Osteocyte (in vitro differentiated cells): ENCODE measurements at regions not wholly inside any gene's neighbourhood (a gene's known extent, or its start where the extent isn't known, plus 50 kb on each side); places are given as distances from the start of the nearest gene placed in this dataset.

Source experiments
- DNase-seq: peaks from one replicate; pipeline ENCODE4 v3.0.0; 2021; ENCODE audit warnings: mixed read lengths; ENCODE audit not compliant: unreplicated experiment; ENCODE audit errors: extremely low spot score
- H3K27ac Mint-ChIP-seq: one replicate; pipeline ENCODE4 v1.8.0; 2021; ENCODE audit warnings: mild to moderate bottlenecking, mixed read lengths; ENCODE audit not compliant: unreplicated experiment
- H3K27me3 Mint-ChIP-seq: one replicate; pipeline ENCODE4 v1.8.0; 2021; ENCODE audit warnings: mixed read lengths; ENCODE audit not compliant: unreplicated experiment
- H3K36me3 Mint-ChIP-seq: one replicate; pipeline ENCODE4 v1.8.0; 2021; ENCODE audit warnings: mixed read lengths; ENCODE audit not compliant: unreplicated experiment
- H3K4me1 Mint-ChIP-seq: one replicate; pipeline ENCODE4 v1.8.0; 2021; ENCODE audit warnings: mixed read lengths; ENCODE audit not compliant: unreplicated experiment
- H3K4me3 Mint-ChIP-seq: one replicate; pipeline ENCODE4 v1.8.0; 2021; ENCODE audit warnings: mild to moderate bottlenecking, moderate library complexity, mixed read lengths; ENCODE audit not compliant: unreplicated experiment
- H3K9me3 Mint-ChIP-seq: one replicate; pipeline ENCODE4 v1.8.0; 2021; ENCODE audit warnings: mixed read lengths; ENCODE audit not compliant: unreplicated experiment
- TF ChIP-seq, protein P1 (sequence below): fragments of 200-600 bp; sonication (generic); IDR thresholded peaks from 2 replicates; pipeline ENCODE4 v1.5.0; 2021; ENCODE audit warnings: antibody characterized with exemption, mild to moderate bottlenecking, moderate library complexity

DNA sequence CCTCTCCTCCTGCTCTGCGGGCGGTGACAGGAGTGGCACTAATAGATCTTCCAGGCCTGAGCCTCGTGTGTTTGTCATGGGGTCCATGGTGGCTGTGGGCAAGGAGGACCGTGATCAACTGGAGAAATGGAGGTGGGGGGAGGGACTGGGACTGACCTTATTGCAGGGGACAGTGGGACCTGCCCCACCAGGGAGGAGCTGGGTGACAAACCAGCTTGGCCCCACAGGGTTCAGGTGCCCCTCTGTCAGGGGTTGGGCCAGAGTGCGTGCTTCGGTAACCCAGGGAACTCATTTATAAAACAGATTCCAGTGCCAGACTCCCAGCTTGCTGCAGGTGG lies 366.5 kb downstream of the BCOR start:
- DNase-seq, result no peak
- H3K4me3 Mint-ChIP-seq, result no peak overlapping the region
- H3K27me3 Mint-ChIP-seq, result no peaks in the 10 kb centered on the region
- H3K36me3 Mint-ChIP-seq, result no peaks in the 10 kb centered on the region
- TF ChIP-seq, protein P1, sequence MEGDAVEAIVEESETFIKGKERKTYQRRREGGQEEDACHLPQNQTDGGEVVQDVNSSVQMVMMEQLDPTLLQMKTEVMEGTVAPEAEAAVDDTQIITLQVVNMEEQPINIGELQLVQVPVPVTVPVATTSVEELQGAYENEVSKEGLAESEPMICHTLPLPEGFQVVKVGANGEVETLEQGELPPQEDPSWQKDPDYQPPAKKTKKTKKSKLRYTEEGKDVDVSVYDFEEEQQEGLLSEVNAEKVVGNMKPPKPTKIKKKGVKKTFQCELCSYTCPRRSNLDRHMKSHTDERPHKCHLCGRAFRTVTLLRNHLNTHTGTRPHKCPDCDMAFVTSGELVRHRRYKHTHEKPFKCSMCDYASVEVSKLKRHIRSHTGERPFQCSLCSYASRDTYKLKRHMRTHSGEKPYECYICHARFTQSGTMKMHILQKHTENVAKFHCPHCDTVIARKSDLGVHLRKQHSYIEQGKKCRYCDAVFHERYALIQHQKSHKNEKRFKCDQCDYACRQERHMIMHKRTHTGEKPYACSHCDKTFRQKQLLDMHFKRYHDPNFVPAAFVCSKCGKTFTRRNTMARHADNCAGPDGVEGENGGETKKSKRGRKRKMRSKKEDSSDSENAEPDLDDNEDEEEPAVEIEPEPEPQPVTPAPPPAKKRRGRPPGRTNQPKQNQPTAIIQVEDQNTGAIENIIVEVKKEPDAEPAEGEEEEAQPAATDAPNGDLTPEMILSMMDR, result no peak
- H3K27ac Mint-ChIP-seq, result peak overlapping the region; percentile 79
- no peaks in the 10 kb centered on the region for H3K9me3 Mint-ChIP-seq
- H3K4me1 Mint-ChIP-seq, result peaks cover 42% of the 10 kb centered on the region

DNA sequence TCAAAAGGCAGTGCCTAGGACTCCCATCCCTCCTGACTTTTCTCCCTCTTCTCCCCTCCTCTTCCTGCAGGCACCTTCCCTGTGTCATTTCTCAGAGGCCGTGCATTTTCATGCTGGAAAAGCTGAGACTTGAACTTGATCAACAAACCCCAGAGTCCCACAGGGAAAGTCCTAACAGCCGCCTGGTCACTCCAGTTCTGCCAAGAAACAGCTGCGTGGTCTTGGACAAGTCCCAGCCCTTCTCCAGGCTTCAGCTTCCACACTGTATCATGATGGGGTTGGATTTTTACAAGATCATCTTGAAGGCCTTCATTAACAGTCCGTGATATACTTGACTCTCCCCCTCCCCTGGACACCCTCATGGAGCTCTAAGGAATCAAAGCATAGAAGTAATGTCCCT lies 366.0 kb downstream of the BCOR start:
- Mint-ChIP-seq H3K9me3 (no peaks in the 10 kb centered on the region), H3K4me3 (no peak overlapping the region), H3K27me3 (no peaks in the 10 kb centered on the region), H3K36me3 (no peaks in the 10 kb centered on the region), H3K27ac (no peak overlapping the region), H3K4me1 (peaks cover 42% of the 10 kb centered on the region)
- no peak for DNase-seq
- TF ChIP-seq, protein P1, result no peak

DNA sequence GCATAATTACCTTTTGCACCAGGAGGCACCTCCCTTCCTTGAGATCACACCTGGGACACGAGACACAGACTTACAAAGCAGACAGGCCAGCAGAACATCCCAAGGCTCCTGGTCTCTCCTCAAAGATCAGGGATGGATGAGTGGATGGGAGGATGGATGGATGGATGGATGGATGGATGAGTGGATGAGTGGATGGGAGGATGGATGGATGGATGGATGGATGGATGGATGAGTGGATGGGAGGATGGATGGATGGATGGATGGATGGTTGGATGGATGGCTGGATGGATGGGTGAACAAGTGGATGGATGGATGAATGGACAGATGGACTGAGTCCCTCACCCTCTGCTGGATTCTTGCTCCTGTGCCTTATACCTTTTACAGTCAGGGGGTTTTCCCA lies 364.0 kb downstream of the BCOR start:
- no peaks in the 10 kb centered on the region for H3K27me3 Mint-ChIP-seq
- no peak overlapping the region for H3K27ac Mint-ChIP-seq
- no peak for DNase-seq
- no peaks in the 10 kb centered on the region for H3K9me3 Mint-ChIP-seq
- H3K4me1 Mint-ChIP-seq, result peaks cover 30% of the 10 kb centered on the region
- no peak overlapping the region for H3K4me3 Mint-ChIP-seq
- H3K36me3 Mint-ChIP-seq, result no peaks in the 10 kb centered on the region
- TF ChIP-seq, protein P1, result no peak

DNA sequence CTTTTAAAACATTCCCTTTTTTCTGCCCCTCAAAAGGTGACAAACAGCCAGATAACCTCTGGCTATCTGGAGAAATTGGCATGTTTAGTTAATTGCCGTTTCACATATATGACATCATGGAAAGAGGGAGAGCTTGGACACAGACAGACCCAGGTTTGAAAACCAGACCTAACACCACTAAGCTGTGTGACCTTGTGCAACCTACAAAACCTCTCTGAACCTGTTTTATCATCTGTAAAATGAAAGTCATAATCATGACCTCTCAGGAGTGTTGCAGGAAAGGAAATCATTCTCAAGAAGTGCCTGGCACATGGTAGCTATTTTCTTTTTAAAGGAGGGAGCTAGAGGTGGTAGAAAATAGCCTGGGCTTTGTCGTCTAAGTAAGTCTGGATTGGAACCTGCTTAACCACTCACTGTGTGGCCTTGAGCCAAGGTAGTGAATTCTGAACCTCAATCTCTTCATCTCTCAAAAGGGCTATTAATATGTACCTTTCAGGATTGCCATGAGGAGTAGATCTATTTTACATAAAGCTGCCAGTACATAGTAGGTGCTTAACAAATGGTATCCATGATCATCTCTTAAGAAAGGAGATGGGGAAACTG lies 363.5 kb downstream of the BCOR start:
- H3K36me3 Mint-ChIP-seq, result no peaks in the 10 kb centered on the region

More for the DNA sequence above, 363.5 kb downstream of the BCOR start:
- peaks cover 30% of the 10 kb centered on the region for H3K4me1 Mint-ChIP-seq
- TF ChIP-seq, protein P1, result no peak
- H3K9me3 Mint-ChIP-seq, result no peaks in the 10 kb centered on the region
- no peak for DNase-seq
- no peaks in the 10 kb centered on the region for H3K27me3 Mint-ChIP-seq
- no peak overlapping the region for H3K4me3 Mint-ChIP-seq
- H3K27ac Mint-ChIP-seq, result no peak overlapping the region
